HEK293 (cell line): ENCODE measurements at regions not wholly inside any gene's neighbourhood (a gene's known extent, or its start where the extent isn't known, plus 50 kb on each side); places are given as distances from the start of the nearest gene placed in this dataset.

Experiments used
- CTCF ChIA-PET: fragments of 350-600 bp; formaldehyde crosslinking; extraction: SDS; loops from one replicate; lab custom pipeline; 2021; ENCODE audit warnings: antibody characterized with exemption; lab: Yijun Ruan, JAX
- POLR2A ChIA-PET: fragments of 300-600 bp; formaldehyde crosslinking; extraction: SDS; loops from one replicate; lab custom pipeline; 2020; ENCODE audit warnings: antibody characterized with exemption, inconsistent platforms; lab: Yijun Ruan, JAX
- H3K27ac ChIP-seq: fragments of 200-500 bp; sonication (Bioruptor generic); 2 replicates; pipeline ENCODE4 v1.5.1; 2014; ENCODE audit warnings: low read depth, low read length, control low read depth, inconsistent platforms; ENCODE audit errors: extremely low read depth
- H3K36me3 ChIP-seq, 2 experiments: fragments of 200-500 bp in 1 of 2; sonication (Bioruptor generic) in 1 of 2; 1 replicate in 1 of 2; 2 replicates in 1 of 2; pipeline ENCODE4 v1.5.1; 2014 to 2017; ENCODE audit warnings: inconsistent platforms in 2 of 2, low read length in 2 of 2; ENCODE audit not compliant: control insufficient read depth in 2 of 2, insufficient read depth in 1 of 2
- H3K4me1 ChIP-seq: fragments of 200-500 bp; sonication (Bioruptor generic); 2 replicates; pipeline ENCODE4 v1.5.1; 2014; ENCODE audit warnings: mild to moderate bottlenecking, low read length, inconsistent platforms; ENCODE audit not compliant: control insufficient read depth, insufficient read depth
- H3K4me3 ChIP-seq: 2 replicates; pipeline ENCODE4 v1.5.1; 2011; ENCODE audit warnings: low read depth, mild to moderate bottlenecking, control low read depth, low read length, moderate library complexity
- H3K9me3 ChIP-seq: fragments of 200-500 bp; sonication (Bioruptor generic); 2 replicates; pipeline ENCODE4 v1.5.1; 2014; ENCODE audit warnings: low read depth, low read length, inconsistent platforms; ENCODE audit not compliant: control insufficient read depth, insufficient read depth
- ZBTB21 ChIP-seq: fragments of 450-650 bp; formaldehyde crosslinking; IDR thresholded peaks from 2 replicates; pipeline ENCODE4 v1.5.1; 2017; ENCODE audit warnings: missing biosample characterization, missing genetic modification characterization
- ZBTB8A ChIP-seq: fragments of 450-650 bp; formaldehyde crosslinking; IDR thresholded peaks from 2 replicates; pipeline ENCODE4 v1.5.1; 2016; ENCODE audit warnings: missing biosample characterization, missing genetic modification characterization
- ZFHX2 ChIP-seq: fragments of 450-650 bp; formaldehyde crosslinking; conservative IDR thresholded peaks from 2 replicates; pipeline ENCODE4 v1.5.1; 2016; ENCODE audit warnings: missing biosample characterization, missing genetic modification characterization
- ZNF10 ChIP-seq: fragments of 450-650 bp; formaldehyde crosslinking; IDR thresholded peaks from 2 replicates; pipeline ENCODE4 v1.5.1; 2017; ENCODE audit warnings: missing biosample characterization, missing genetic modification characterization
- ZNF174 ChIP-seq: fragments of 450-650 bp; formaldehyde crosslinking; IDR thresholded peaks from 2 replicates; pipeline ENCODE4 v1.5.0; 2017; ENCODE audit warnings: missing biosample characterization, mild to moderate bottlenecking, missing genetic modification characterization
- ZNF2 ChIP-seq: fragments of 450-650 bp; formaldehyde crosslinking; IDR thresholded peaks from 2 replicates; pipeline ENCODE4 v1.5.1; 2016; ENCODE audit warnings: missing biosample characterization, missing genetic modification characterization
- ZNF211 ChIP-seq: fragments of 450-650 bp; formaldehyde crosslinking; IDR thresholded peaks from 2 replicates; pipeline ENCODE4 v1.5.1; 2016; ENCODE audit warnings: low read depth, missing biosample characterization, missing genetic modification characterization
- ZNF366 ChIP-seq: fragments of 450-650 bp; formaldehyde crosslinking; conservative IDR thresholded peaks from 2 replicates; pipeline ENCODE4 v1.5.1; 2016; ENCODE audit warnings: missing biosample characterization, missing genetic modification characterization
- ZNF404 ChIP-seq: fragments of 450-650 bp; formaldehyde crosslinking; IDR thresholded peaks from 2 replicates; pipeline ENCODE4 v1.5.1; 2017; ENCODE audit warnings: missing biosample characterization, missing genetic modification characterization
- ZNF585B ChIP-seq: fragments of 450-650 bp; formaldehyde crosslinking; IDR thresholded peaks from 2 replicates; pipeline ENCODE4 v1.5.1; 2016; ENCODE audit warnings: missing biosample characterization, missing genetic modification characterization
- ZNF658 ChIP-seq: fragments of 450-650 bp; formaldehyde crosslinking; IDR thresholded peaks from 2 replicates; pipeline ENCODE4; 2016; ENCODE audit warnings: missing biosample characterization, missing genetic modification characterization
- ZNF677 ChIP-seq: fragments of 450-650 bp; IDR thresholded peaks from 2 replicates; pipeline ENCODE4 v1.5.0; 2018; ENCODE audit warnings: missing biosample characterization, mild to moderate bottlenecking, missing genetic modification characterization, moderate library complexity
- ZNF785 ChIP-seq: fragments of 450-650 bp; formaldehyde crosslinking; IDR thresholded peaks from 2 replicates; pipeline ENCODE4 v1.5.1; 2016; ENCODE audit warnings: missing biosample characterization, missing genetic modification characterization
- ZNF791 ChIP-seq: fragments of 450-650 bp; formaldehyde crosslinking; IDR thresholded peaks from 2 replicates; pipeline ENCODE4 v1.5.1; 2016; ENCODE audit warnings: missing biosample characterization, missing genetic modification characterization
- ZNF830 ChIP-seq: fragments of 450-650 bp; IDR thresholded peaks from 2 replicates; pipeline ENCODE4 v1.5.0; 2018; ENCODE audit warnings: missing biosample characterization, missing genetic modification characterization, low read depth, mild to moderate bottlenecking, moderate library complexity
- TF ChIP-seq, protein P1 (sequence below): fragments of 450-650 bp; formaldehyde crosslinking; IDR thresholded peaks from 2 replicates; pipeline ENCODE4 v1.5.1; 2017; ENCODE audit warnings: missing biosample characterization, missing genetic modification characterization
- TF ChIP-seq, protein P2 (sequence below): fragments of 450-650 bp; formaldehyde crosslinking; IDR thresholded peaks from 2 replicates; pipeline ENCODE4 v1.5.1; 2016; ENCODE audit warnings: missing biosample characterization, missing genetic modification characterization
- TF ChIP-seq, protein P3 (sequence below): fragments of 450-650 bp; formaldehyde crosslinking; IDR thresholded peaks from 2 replicates; pipeline ENCODE4 v1.5.1; 2016; ENCODE audit warnings: missing biosample characterization, missing genetic modification characterization
- TF ChIP-seq, protein P4 (sequence below): fragments of 450-650 bp; formaldehyde crosslinking; IDR thresholded peaks from 2 replicates; pipeline ENCODE4 v1.5.1; 2016; ENCODE audit warnings: missing biosample characterization, missing genetic modification characterization

DNA sequence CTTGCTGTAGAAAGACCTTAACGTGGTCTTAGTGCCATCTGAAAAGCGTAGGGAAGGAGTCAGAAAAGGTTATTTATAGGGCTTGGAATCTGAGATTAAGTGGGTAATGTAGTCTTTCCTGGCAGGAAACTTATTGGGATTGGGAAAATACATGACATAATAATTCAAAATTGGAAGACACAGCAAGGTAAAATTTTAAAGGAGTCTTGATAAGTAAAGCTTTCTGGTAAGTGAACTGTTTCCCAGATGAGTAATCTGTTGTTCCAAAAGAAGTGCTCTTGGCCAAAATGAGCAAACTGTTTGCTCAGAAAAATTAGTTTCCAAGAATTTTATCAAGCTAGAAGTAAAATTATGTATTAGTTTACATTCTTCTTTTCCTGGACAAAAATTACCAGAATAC lies 149.3 kb upstream of the TMTC2 start:
- CTCF ChIA-PET = interaction anchor here (1.1 kb wide), 1 partner anchor 18 kb away, joined by 3 read pairs; no protein-coding TSS in a partner anchor
- TF ChIP-seq, protein P1, sequence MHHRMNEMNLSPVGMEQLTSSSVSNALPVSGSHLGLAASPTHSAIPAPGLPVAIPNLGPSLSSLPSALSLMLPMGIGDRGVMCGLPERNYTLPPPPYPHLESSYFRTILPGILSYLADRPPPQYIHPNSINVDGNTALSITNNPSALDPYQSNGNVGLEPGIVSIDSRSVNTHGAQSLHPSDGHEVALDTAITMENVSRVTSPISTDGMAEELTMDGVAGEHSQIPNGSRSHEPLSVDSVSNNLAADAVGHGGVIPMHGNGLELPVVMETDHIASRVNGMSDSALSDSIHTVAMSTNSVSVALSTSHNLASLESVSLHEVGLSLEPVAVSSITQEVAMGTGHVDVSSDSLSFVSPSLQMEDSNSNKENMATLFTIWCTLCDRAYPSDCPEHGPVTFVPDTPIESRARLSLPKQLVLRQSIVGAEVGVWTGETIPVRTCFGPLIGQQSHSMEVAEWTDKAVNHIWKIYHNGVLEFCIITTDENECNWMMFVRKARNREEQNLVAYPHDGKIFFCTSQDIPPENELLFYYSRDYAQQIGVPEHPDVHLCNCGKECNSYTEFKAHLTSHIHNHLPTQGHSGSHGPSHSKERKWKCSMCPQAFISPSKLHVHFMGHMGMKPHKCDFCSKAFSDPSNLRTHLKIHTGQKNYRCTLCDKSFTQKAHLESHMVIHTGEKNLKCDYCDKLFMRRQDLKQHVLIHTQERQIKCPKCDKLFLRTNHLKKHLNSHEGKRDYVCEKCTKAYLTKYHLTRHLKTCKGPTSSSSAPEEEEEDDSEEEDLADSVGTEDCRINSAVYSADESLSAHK (tag by site-specific recombination) = no peak
- TF ChIP-seq, protein P2, sequence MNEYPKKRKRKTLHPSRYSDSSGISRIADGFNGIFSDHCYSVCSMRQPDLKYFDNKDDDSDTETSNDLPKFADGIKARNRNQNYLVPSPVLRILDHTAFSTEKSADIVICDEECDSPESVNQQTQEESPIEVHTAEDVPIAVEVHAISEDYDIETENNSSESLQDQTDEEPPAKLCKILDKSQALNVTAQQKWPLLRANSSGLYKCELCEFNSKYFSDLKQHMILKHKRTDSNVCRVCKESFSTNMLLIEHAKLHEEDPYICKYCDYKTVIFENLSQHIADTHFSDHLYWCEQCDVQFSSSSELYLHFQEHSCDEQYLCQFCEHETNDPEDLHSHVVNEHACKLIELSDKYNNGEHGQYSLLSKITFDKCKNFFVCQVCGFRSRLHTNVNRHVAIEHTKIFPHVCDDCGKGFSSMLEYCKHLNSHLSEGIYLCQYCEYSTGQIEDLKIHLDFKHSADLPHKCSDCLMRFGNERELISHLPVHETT (tag by site-specific recombination) = no peak
- TF ChIP-seq ZNF211 (tag by site-specific recombination) (no peak), ZNF785 (tag by site-specific recombination) (no peak), ZFHX2 (tag by site-specific recombination) (no peak), ZNF791 (tag by site-specific recombination) (no peak), ZNF830 (no peak), ZNF2 (tag by site-specific recombination) (no peak), ZNF174 (no peak), ZNF10 (tag by site-specific recombination) (no peak), ZNF677 (tag by site-specific recombination) (no peak), ZBTB21 (tag by site-specific recombination) (no peak), ZNF366 (tag by site-specific recombination) (no peak), ZBTB8A (tag by site-specific recombination) (no peak), ZNF404 (tag by site-specific recombination) (no peak), ZNF585B (tag by site-specific recombination) (no peak)
- TF ChIP-seq, protein P3, sequence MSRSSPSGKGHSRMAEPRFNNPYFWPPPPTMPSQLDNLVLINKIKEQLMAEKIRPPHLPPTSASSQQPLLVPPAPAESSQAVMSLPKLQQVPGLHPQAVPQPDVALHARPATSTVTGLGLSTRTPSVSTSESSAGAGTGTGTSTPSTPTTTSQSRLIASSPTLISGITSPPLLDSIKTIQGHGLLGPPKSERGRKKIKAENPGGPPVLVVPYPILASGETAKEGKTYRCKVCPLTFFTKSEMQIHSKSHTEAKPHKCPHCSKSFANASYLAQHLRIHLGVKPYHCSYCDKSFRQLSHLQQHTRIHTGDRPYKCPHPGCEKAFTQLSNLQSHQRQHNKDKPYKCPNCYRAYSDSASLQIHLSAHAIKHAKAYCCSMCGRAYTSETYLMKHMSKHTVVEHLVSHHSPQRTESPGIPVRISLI (tag by site-specific recombination) = no peak
- TF ChIP-seq, protein P4, sequence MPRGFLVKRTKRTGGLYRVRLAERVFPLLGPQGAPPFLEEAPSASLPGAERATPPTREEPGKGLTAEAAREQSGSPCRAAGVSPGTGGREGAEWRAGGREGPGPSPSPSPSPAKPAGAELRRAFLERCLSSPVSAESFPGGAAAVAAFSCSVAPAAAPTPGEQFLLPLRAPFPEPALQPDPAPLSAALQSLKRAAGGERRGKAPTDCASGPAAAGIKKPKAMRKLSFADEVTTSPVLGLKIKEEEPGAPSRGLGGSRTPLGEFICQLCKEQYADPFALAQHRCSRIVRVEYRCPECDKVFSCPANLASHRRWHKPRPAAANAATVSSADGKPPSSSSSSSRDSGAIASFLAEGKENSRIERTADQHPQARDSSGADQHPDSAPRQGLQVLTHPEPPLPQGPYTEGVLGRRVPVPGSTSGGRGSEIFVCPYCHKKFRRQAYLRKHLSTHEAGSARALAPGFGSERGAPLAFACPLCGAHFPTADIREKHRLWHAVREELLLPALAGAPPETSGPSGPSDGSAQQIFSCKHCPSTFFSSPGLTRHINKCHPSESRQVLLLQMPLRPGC (tag by site-specific recombination) = no peak
- no peaks in the 10 kb centered on the region for H3K9me3 ChIP-seq
- POLR2A ChIA-PET = no interaction called here
- no peaks in the 10 kb centered on the region for H3K36me3 ChIP-seq
- H3K27ac ChIP-seq = no peak overlapping the region
- H3K4me1 ChIP-seq = no peaks in the 10 kb centered on the region
- no peak overlapping the region for H3K4me3 ChIP-seq

DNA sequence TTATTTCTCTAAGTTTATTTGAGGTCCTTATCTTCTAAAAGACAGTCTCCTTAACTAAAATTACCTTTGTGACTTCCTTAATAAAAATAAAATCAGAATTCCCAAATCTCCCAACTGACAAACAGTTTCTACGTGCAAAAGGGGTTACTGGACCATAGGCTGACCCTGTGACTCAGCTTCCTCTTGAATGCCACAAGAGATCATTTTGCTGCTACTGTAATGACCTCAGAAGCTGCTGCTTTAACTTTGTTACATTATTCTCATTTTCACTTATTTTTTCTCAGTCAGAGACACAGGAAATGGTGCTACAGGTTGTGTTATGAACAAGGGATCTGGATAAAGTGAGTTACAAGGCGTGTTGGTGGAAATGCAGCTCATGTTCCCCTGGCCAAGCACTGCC lies 132.2 kb upstream of the TMTC2 start:
- no peak for TF ChIP-seq ZNF658 (tag by site-specific recombination)
- no peaks in the 10 kb centered on the region for H3K36me3 ChIP-seq
- H3K9me3 ChIP-seq = no peaks in the 10 kb centered on the region
- H3K4me1 ChIP-seq = no peaks in the 10 kb centered on the region
- no peak overlapping the region for H3K27ac ChIP-seq
- no peak overlapping the region for H3K4me3 ChIP-seq
- POLR2A ChIA-PET = no interaction called here
- CTCF ChIA-PET = interaction anchor here (0.6 to 1.0 kb wide), 2 partner anchors 130 to 627 kb away, joined by 3 to 6 read pairs; no protein-coding TSS in a partner anchor
